ENCODE measurements at regions not wholly inside any gene's neighbourhood (a gene's known extent, or its start where the extent isn't known, plus 50 kb on each side); places are given as distances from the start of the nearest gene placed in this dataset.

- no peaks in the 10 kb centered on the region for H3K4me1 Mint-ChIP-seq
These were observed 278.7 kb upstream of the TYRP1 start for GRCh38 chr9:12414514-12414913.

GRCh38 chr9:12415361-12415760 is 277.8 kb upstream of the TYRP1 start:
- no peaks in the 10 kb centered on the region for H3K27me3 ChIP-seq (ENCODE audit: control insufficient read depth, insufficient read depth, low read length)
- H3K4me3 ChIP-seq (ENCODE audit: low read length): no peak overlapping the region
- ATAC-seq: no peak
- Mint-ChIP-seq H3K36me3 (peaks cover 7% of the 10 kb centered on the region), H3K4me3 (no peak overlapping the region), H3K27ac (no peak overlapping the region), H3K4me1 (no peaks in the 10 kb centered on the region), H3K27me3 (ENCODE audit: low read depth in 2 of 2) (no peaks in the 10 kb centered on the region), H3K9me3 (peaks cover 7 to 14% of the 10 kb centered on the region in 2 donors)
- H3K4me1 ChIP-seq (ENCODE audit: control insufficient read depth, insufficient read depth, low read length): no peaks in the 10 kb centered on the region
- no peak overlapping the region for H3K27ac ChIP-seq (ENCODE audit: low read length)
- intact Hi-C loops (cut with micrococcal nuclease): no loop called here
- no peak for DNase-seq
- TF ChIP-seq CTCF (IDR thresholded peaks at IDR 0.05): no peak
- no CpG with 5 or more reads among the region's 2 CpGs for WGBS (ENCODE audit: insufficient coverage)
- H3K36me3 ChIP-seq (ENCODE audit: control insufficient read depth, insufficient read depth, low read length): no peaks in the 10 kb centered on the region
- no peaks in the 10 kb centered on the region for H3K9me3 ChIP-seq (ENCODE audit: control insufficient read depth, insufficient read depth, low read length)

More at GRCh38 chr9:12414514-12414913, 278.7 kb upstream of the TYRP1 start:
- TF ChIP-seq CTCF (IDR thresholded peaks at IDR 0.05): no peak
- H3K9me3 Mint-ChIP-seq: peaks cover 7 to 14% of the 10 kb centered on the region in 2 donors
- DNase-seq: no peak
- WGBS (ENCODE audit: insufficient coverage): 72% methylated on average over 6 of the region's 7 CpGs
- H3K27me3 ChIP-seq (ENCODE audit: control insufficient read depth, insufficient read depth, low read length): no peaks in the 10 kb centered on the region
- H3K9me3 ChIP-seq (ENCODE audit: control insufficient read depth, insufficient read depth, low read length): no peaks in the 10 kb centered on the region
- H3K4me3 Mint-ChIP-seq: no peak overlapping the region
- no peak overlapping the region for H3K27ac ChIP-seq (ENCODE audit: low read length)
- H3K4me3 ChIP-seq (ENCODE audit: low read length): no peak overlapping the region
- no peaks in the 10 kb centered on the region for H3K36me3 ChIP-seq (ENCODE audit: control insufficient read depth, insufficient read depth, low read length)
- H3K36me3 Mint-ChIP-seq: peaks cover 7% of the 10 kb centered on the region
- no peaks in the 10 kb centered on the region for H3K4me1 ChIP-seq (ENCODE audit: control insufficient read depth, insufficient read depth, low read length)
- H3K27ac Mint-ChIP-seq: no peak overlapping the region
- no peak for ATAC-seq
- intact Hi-C loops (cut with micrococcal nuclease): no loop called here
- no peaks in the 10 kb centered on the region for H3K27me3 Mint-ChIP-seq (ENCODE audit: low read depth in 2 of 2)

GRCh38 chr9:12416716-12417115 is 276.5 kb upstream of the TYRP1 start:
- no peak overlapping the region for H3K27ac ChIP-seq (ENCODE audit: low read length)
- intact Hi-C loops (cut with micrococcal nuclease): no loop called here
- no peaks in the 10 kb centered on the region for H3K27me3 Mint-ChIP-seq (ENCODE audit: low read depth in 2 of 2)

More at GRCh38 chr9:12416716-12417115, 276.5 kb upstream of the TYRP1 start:
- no peak for TF ChIP-seq CTCF (IDR thresholded peaks at IDR 0.05)
- ATAC-seq: no peak
- DNase-seq: no peak
- H3K27ac Mint-ChIP-seq: no peak overlapping the region
- WGBS (ENCODE audit: insufficient coverage): 92% methylated on average over 2 of the region's 2 CpGs
- H3K4me1 Mint-ChIP-seq: no peaks in the 10 kb centered on the region
- no peaks in the 10 kb centered on the region for H3K36me3 ChIP-seq (ENCODE audit: control insufficient read depth, insufficient read depth, low read length)
- no peaks in the 10 kb centered on the region for H3K27me3 ChIP-seq (ENCODE audit: control insufficient read depth, insufficient read depth, low read length)
- H3K4me3 Mint-ChIP-seq: no peak overlapping the region
- H3K4me3 ChIP-seq (ENCODE audit: low read length): no peak overlapping the region
- H3K9me3 Mint-ChIP-seq: peaks cover 4 to 11% of the 10 kb centered on the region in 2 donors
- H3K4me1 ChIP-seq (ENCODE audit: control insufficient read depth, insufficient read depth, low read length): no peaks in the 10 kb centered on the region
- H3K9me3 ChIP-seq (ENCODE audit: control insufficient read depth, insufficient read depth, low read length): no peaks in the 10 kb centered on the region
- peaks cover 4% of the 10 kb centered on the region for H3K36me3 Mint-ChIP-seq
